CD4-positive, alpha-beta T cell (primary cell): ENCODE measurements at regions not wholly inside any gene's neighbourhood (a gene's known extent, or its start where the extent isn't known, plus 50 kb on each side); places are given as distances from the start of the nearest gene placed in this dataset.
A peak's percentile ranks its signal among the peaks of the same experiment; 100 is the strongest.

Source experiments
- ATAC-seq: fragments of 200-7000 bp; cut with Tn5 transposase; one replicate; pipeline ENCODE4 v1.10.0; 2022; ENCODE audit warnings: mild to moderate bottlenecking; ENCODE audit not compliant: poor library complexity
- CTCF ChIA-PET: fragments of 350-600 bp; sonication (Branson Sonifier 250); formaldehyde crosslinking; loops from one replicate; lab custom pipeline; 2021; ENCODE audit warnings: antibody characterized with exemption, inconsistent platforms; lab: Charles Lee
- POLR2A ChIA-PET: fragments of 350-600 bp; sonication (Branson Sonifier 250); formaldehyde crosslinking; loops from one replicate; lab custom pipeline; 2021; ENCODE audit warnings: antibody characterized with exemption, inconsistent platforms; lab: Charles Lee
- DNase-seq, 14 experiments: peaks; one replicate each; pipeline ENCODE4 v3.0.0-alpha.2; 2013 to 2020; ENCODE audit warnings: mixed read lengths in 2 of 14
- H3K27ac ChIP-seq, 2 donors: one replicate each; pipeline versions ENCODE4 v1.5.1 to v1.7.0; 2013; ENCODE audit warnings: low read length in 2 of 2, low read depth in 1 of 2, mild to moderate bottlenecking in 1 of 2
- H3K27me3 ChIP-seq, 2 experiments: 1 replicate in 1 of 2; 2 replicates in 1 of 2; pipeline versions ENCODE4 v1.6.1 to v1.7.0; 2013; ENCODE audit warnings: low read length in 2 of 2, control low read depth in 1 of 2, mild to moderate bottlenecking in 1 of 2, moderate library complexity in 1 of 2; ENCODE audit not compliant: insufficient read depth in 2 of 2, control insufficient read depth in 1 of 2
- H3K36me3 ChIP-seq: one replicate; pipeline ENCODE4 v1.6.1; 2013; ENCODE audit warnings: low read length, control low read depth; ENCODE audit not compliant: insufficient read depth
- H3K4me1 ChIP-seq: one replicate; pipeline ENCODE4 v1.6.1; 2013; ENCODE audit warnings: low read length, control low read depth; ENCODE audit not compliant: insufficient read depth
- H3K4me3 ChIP-seq: one replicate; pipeline ENCODE4 v1.5.1; 2013; ENCODE audit warnings: mild to moderate bottlenecking, low read length, moderate library complexity
- H3K9me3 ChIP-seq, 2 experiments: 1 replicate in 1 of 2; 2 replicates in 1 of 2; pipeline versions ENCODE4 v1.6.1 to v1.7.0; 2013; ENCODE audit warnings: low read length in 2 of 2, mild to moderate bottlenecking in 2 of 2, control low read depth in 1 of 2, moderate library complexity in 1 of 2; ENCODE audit not compliant: control insufficient read depth in 1 of 2, insufficient read depth in 1 of 2
- H3K27ac Mint-ChIP-seq: one replicate; pipeline ENCODE4 v1.8.0; 2020; ENCODE audit warnings: mixed read lengths
- H3K27me3 Mint-ChIP-seq: one replicate; pipeline ENCODE4 v1.8.0; 2021; ENCODE audit warnings: mixed read lengths
- H3K36me3 Mint-ChIP-seq: one replicate; pipeline ENCODE4 v1.8.0; 2021; ENCODE audit warnings: low read depth, mixed read lengths
- H3K4me1 Mint-ChIP-seq: one replicate; pipeline ENCODE4 v1.8.0; 2021; ENCODE audit warnings: low read depth, mixed read lengths
- H3K4me3 Mint-ChIP-seq: one replicate; pipeline ENCODE4 v1.8.0; 2020; ENCODE audit warnings: mild to moderate bottlenecking, mixed read lengths
- H3K9me3 Mint-ChIP-seq: one replicate; pipeline ENCODE4 v1.8.0; 2020; ENCODE audit warnings: mixed read lengths
- intact Hi-C, 2 experiments: fragments of 100-400 bp; cut with DNase I in 1 of 2; cut with micrococcal nuclease in 1 of 2; formaldehyde crosslinking; loops; one replicate each; pipeline versions ENCODE4 v1.15.1 to v1.9.0; 2023 to 2025; cut with DNase I, micrococcal nuclease
- TF ChIP-seq, protein P1 (sequence below): fragments of 200-600 bp; IDR thresholded peaks from one replicate; pipeline ENCODE4 v1.8.0; 2022; ENCODE audit warnings: antibody characterized with exemption, mild to moderate bottlenecking

DNA sequence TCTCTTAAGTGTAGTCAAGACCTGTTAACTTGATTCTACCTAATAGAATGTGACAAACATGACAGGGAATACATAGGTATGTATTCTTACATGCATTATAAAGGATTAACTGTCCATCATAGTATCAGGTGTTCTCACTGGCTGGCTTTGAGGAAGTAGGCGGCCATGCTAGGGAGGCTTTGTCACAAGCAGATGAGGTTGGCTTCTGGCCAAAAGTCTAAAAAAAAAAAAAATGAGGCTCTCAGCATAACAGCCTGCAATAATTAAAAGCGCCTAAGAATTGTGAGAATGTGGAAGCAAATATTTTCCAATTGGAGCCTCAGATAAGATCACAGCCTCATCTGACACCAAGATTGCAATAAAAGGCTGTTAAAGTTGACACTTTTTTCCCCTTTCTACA lies 1256.8 kb upstream of the SORCS1 start:
- no peak overlapping the region for H3K4me3 ChIP-seq
- intact Hi-C loops, result no loop called here
- H3K27ac ChIP-seq, result no peak overlapping the region
- no peaks in the 10 kb centered on the region for H3K27me3 ChIP-seq
- no peaks in the 10 kb centered on the region for H3K4me1 ChIP-seq
- TF ChIP-seq, protein P1, sequence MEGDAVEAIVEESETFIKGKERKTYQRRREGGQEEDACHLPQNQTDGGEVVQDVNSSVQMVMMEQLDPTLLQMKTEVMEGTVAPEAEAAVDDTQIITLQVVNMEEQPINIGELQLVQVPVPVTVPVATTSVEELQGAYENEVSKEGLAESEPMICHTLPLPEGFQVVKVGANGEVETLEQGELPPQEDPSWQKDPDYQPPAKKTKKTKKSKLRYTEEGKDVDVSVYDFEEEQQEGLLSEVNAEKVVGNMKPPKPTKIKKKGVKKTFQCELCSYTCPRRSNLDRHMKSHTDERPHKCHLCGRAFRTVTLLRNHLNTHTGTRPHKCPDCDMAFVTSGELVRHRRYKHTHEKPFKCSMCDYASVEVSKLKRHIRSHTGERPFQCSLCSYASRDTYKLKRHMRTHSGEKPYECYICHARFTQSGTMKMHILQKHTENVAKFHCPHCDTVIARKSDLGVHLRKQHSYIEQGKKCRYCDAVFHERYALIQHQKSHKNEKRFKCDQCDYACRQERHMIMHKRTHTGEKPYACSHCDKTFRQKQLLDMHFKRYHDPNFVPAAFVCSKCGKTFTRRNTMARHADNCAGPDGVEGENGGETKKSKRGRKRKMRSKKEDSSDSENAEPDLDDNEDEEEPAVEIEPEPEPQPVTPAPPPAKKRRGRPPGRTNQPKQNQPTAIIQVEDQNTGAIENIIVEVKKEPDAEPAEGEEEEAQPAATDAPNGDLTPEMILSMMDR, result no peak
- ATAC-seq (no peak), DNase-seq (peak in 1 of 14 experiments; percentile 1)
- ChIA-PET POLR2A (no interaction called here), CTCF (no interaction called here)
- peaks cover 2% of the 10 kb centered on the region for H3K9me3 Mint-ChIP-seq
- H3K27me3 Mint-ChIP-seq, result no peaks in the 10 kb centered on the region
- no peaks in the 10 kb centered on the region for H3K36me3 Mint-ChIP-seq
- no peak overlapping the region for H3K27ac Mint-ChIP-seq
- no peaks in the 10 kb centered on the region for H3K36me3 ChIP-seq
- no peaks in the 10 kb centered on the region for H3K4me1 Mint-ChIP-seq
- H3K9me3 ChIP-seq, result peaks cover 0 to 4% of the 10 kb centered on the region in 2 experiments
- no peak overlapping the region for H3K4me3 Mint-ChIP-seq

DNA sequence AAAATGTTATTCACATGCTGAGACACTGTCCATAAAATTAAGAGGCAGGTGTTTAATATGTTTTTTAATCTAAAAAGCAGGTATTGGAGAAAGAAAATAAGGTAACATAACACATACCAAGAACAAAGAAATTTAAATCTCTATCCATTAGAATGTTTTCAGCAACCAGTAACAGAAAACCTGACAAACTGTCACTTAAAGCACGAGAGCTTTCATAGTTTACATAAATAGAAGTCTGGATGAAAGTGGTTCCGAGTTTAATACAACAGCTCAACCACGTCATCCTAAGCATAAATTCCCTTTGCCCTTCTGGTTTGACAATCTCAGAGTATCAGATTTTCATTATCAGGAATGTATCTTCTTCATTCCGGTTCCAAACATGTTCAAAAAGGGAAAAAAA lies 1249.4 kb upstream of the SORCS1 start:
- Mint-ChIP-seq H3K4me3 (no peak overlapping the region), H3K9me3 (peaks cover 2% of the 10 kb centered on the region), H3K27me3 (no peaks in the 10 kb centered on the region), H3K36me3 (no peaks in the 10 kb centered on the region), H3K4me1 (no peaks in the 10 kb centered on the region), H3K27ac (no peak overlapping the region)
- intact Hi-C loops, result no loop called here
- Histone ChIP-seq H3K27me3 (no peaks in the 10 kb centered on the region), H3K4me3 (no peak overlapping the region), H3K9me3 (peaks cover 4 to 5% of the 10 kb centered on the region in 2 experiments), H3K4me1 (no peaks in the 10 kb centered on the region), H3K36me3 (no peaks in the 10 kb centered on the region), H3K27ac (no peak overlapping the region)
- DNase-seq (no peak), ATAC-seq (no peak)
- CTCF ChIA-PET, result no interaction called here
- POLR2A ChIA-PET, result no interaction called here
- TF ChIP-seq, protein P1, result no peak

- H3K27me3 ChIP-seq, result no peaks in the 10 kb centered on the region
- ChIA-PET CTCF (no interaction called here), POLR2A (no interaction called here)
- no peak for ATAC-seq
- H3K36me3 Mint-ChIP-seq, result no peaks in the 10 kb centered on the region
- H3K4me3 ChIP-seq, result no peak overlapping the region
- H3K27ac ChIP-seq, result no peak overlapping the region
- H3K9me3 ChIP-seq, result peaks cover 5 to 9% of the 10 kb centered on the region in 2 experiments
- DNase-seq, result no peak
- no peaks in the 10 kb centered on the region for H3K36me3 ChIP-seq
- peaks cover 2% of the 10 kb centered on the region for H3K9me3 Mint-ChIP-seq
- no peaks in the 10 kb centered on the region for H3K4me1 ChIP-seq
- no peak overlapping the region for H3K4me3 Mint-ChIP-seq
- TF ChIP-seq, protein P1, result no peak
- H3K27ac Mint-ChIP-seq, result no peak overlapping the region
- no peaks in the 10 kb centered on the region for H3K27me3 Mint-ChIP-seq
- intact Hi-C loops, result no loop called here
- no peaks in the 10 kb centered on the region for H3K4me1 Mint-ChIP-seq
These were observed 1247.8 kb upstream of the SORCS1 start for GRCh38 chr10:108412323-108412722.
